GM23248 (cell line): ENCODE measurements at regions not wholly inside any gene's neighbourhood (a gene's known extent, or its start where the extent isn't known, plus 50 kb on each side); places are given as distances from the start of the nearest gene placed in this dataset.

Experiments
- EZH2 ChIP-seq: fragments of 200-600 bp; sonication (generic); IDR thresholded peaks from 2 replicates; pipeline ENCODE4 v1.6.1; 2018; ENCODE audit warnings: antibody characterized with exemption, mild to moderate bottlenecking; ENCODE audit not compliant: insufficient read depth, poor library complexity, severe bottlenecking
- EZH2phosphoT487 ChIP-seq: fragments of 200-600 bp; sonication (generic); IDR thresholded peaks from 2 replicates; pipeline ENCODE4 v1.6.1; 2018; ENCODE audit warnings: antibody characterized with exemption, moderate library complexity, mild to moderate bottlenecking, low read depth; ENCODE audit not compliant: insufficient read depth

DNA sequence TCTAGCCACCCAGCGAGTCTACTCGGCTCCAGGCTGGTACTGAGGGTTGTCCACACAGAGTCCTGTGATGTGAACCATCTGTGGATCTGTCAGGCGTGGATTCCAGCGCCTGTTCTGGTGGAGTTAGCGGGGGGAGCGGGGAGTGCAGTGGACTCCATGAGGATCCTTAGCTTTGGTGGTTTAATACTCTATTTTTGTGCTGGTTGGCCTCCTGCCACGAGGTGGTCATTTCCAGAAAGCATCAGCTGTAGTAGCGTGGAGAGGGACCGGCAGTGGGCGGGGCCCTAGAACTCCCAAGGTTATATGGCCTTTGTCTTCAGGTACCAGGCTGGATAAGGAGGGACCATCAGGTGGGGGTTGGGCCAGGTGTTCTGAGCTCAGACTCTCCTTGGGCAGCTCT lies 446.5 kb downstream of the EDEM1 start:
- TF ChIP-seq EZH2 (no peak), EZH2phosphoT487 (no peak)
